H9 (cell line): ENCODE measurements at regions not wholly inside any gene's neighbourhood (a gene's known extent, or its start where the extent isn't known, plus 50 kb on each side); places are given as distances from the start of the nearest gene placed in this dataset.

Experiments
- DNase-seq: peaks from one replicate; pipeline ENCODE4 v3.0.0-alpha.2; 2017
- H2AFZ ChIP-seq: one replicate; pipeline ENCODE4 v1.6.1; 2013; ENCODE audit warnings: mild to moderate bottlenecking, low read length, control low read depth, moderate library complexity
- H2AK5ac ChIP-seq: 2 replicates; pipeline ENCODE4 v1.6.1; 2013; ENCODE audit warnings: low read length, control low read depth, mixed read lengths; ENCODE audit not compliant: insufficient read length
- H2BK120ac ChIP-seq: one replicate; pipeline ENCODE4 v1.6.1; 2013; ENCODE audit warnings: low read depth, mild to moderate bottlenecking, low read length, control low read depth, inconsistent platforms; ENCODE audit not compliant: poor library complexity, severe bottlenecking
- H2BK12ac ChIP-seq: 2 replicates; pipeline ENCODE4 v1.6.1; 2013; ENCODE audit warnings: low read length, control low read depth, mixed read lengths, low read depth; ENCODE audit not compliant: insufficient read length
- H2BK15ac ChIP-seq: 2 replicates; pipeline ENCODE4 v1.6.1; 2013; ENCODE audit warnings: low read depth, low read length, control low read depth
- H2BK20ac ChIP-seq: one replicate; pipeline ENCODE4 v1.6.1; 2013; ENCODE audit warnings: low read depth, mild to moderate bottlenecking, low read length, control low read depth, inconsistent platforms; ENCODE audit not compliant: poor library complexity, severe bottlenecking
- H2BK5ac ChIP-seq: 2 replicates; pipeline ENCODE4 v1.6.1; 2013; ENCODE audit warnings: low read length, control low read depth, mixed read lengths; ENCODE audit not compliant: insufficient read length
- H3K14ac ChIP-seq: 2 replicates; pipeline ENCODE4 v1.6.1; 2013; ENCODE audit warnings: low read length, control low read depth; ENCODE audit not compliant: insufficient read depth
- H3K18ac ChIP-seq: 2 replicates; pipeline ENCODE4 v1.6.1; 2013; ENCODE audit warnings: low read depth, mild to moderate bottlenecking, mixed read lengths, low read length, control low read depth; ENCODE audit not compliant: insufficient read length
- H3K23ac ChIP-seq: 2 replicates; pipeline ENCODE4 v1.6.1; 2013; ENCODE audit warnings: low read length, control low read depth, mixed read lengths, low read depth; ENCODE audit not compliant: insufficient read length
- H3K23me2 ChIP-seq: 2 replicates; pipeline ENCODE4 v1.6.1; 2013; ENCODE audit warnings: low read depth, mild to moderate bottlenecking, mixed read lengths, low read length, control low read depth; ENCODE audit not compliant: insufficient read length, poor library complexity, severe bottlenecking
- H3K27ac ChIP-seq: 2 replicates; pipeline ENCODE4 v1.5.1; 2013; ENCODE audit warnings: low read length, control low read depth, mixed read lengths, low read depth; ENCODE audit not compliant: insufficient read length
- H3K27me3 ChIP-seq: 2 replicates; pipeline ENCODE4 v1.6.1; 2013; ENCODE audit warnings: low read length, control low read depth, inconsistent platforms; ENCODE audit not compliant: insufficient read depth
- H3K4ac ChIP-seq: 2 replicates; pipeline ENCODE4 v1.6.1; 2013; ENCODE audit warnings: low read depth, mild to moderate bottlenecking, control low read depth, inconsistent platforms, low read length, moderate library complexity
- H3K4me1 ChIP-seq: 2 replicates; pipeline ENCODE4 v1.6.1; 2013; ENCODE audit warnings: low read length, control low read depth, inconsistent platforms; ENCODE audit not compliant: insufficient read depth
- H3K4me2 ChIP-seq: 2 replicates; pipeline ENCODE4 v1.6.1; 2013; ENCODE audit warnings: low read length, control low read depth, mixed read lengths; ENCODE audit not compliant: insufficient read length, insufficient read depth
- H3K56ac ChIP-seq: 2 replicates; pipeline ENCODE4 v1.6.1; 2013; ENCODE audit warnings: low read depth, mild to moderate bottlenecking, mixed read lengths, low read length, control low read depth; ENCODE audit not compliant: insufficient read length
- H3K79me1 ChIP-seq: 2 replicates; pipeline ENCODE4 v1.6.1; 2013; ENCODE audit warnings: low read depth, mild to moderate bottlenecking, moderate library complexity, low read length, control low read depth, inconsistent platforms; ENCODE audit not compliant: insufficient read depth, poor library complexity, severe bottlenecking
- H3K79me2 ChIP-seq: 2 replicates; pipeline ENCODE4 v1.6.1; 2013; ENCODE audit warnings: low read length, control low read depth, inconsistent platforms; ENCODE audit not compliant: insufficient read depth
- H3K9ac ChIP-seq: 2 replicates; pipeline ENCODE4 v1.6.1; 2013; ENCODE audit warnings: low read length, control low read depth, mixed read lengths; ENCODE audit not compliant: insufficient read length; ENCODE audit errors: extremely low read depth
- H3K9me3 ChIP-seq: one replicate; pipeline ENCODE4 v1.6.1; 2013; ENCODE audit warnings: low read depth, low read length, inconsistent platforms; ENCODE audit not compliant: control insufficient read depth
- H3T11ph ChIP-seq: one replicate; pipeline ENCODE4 v1.6.1; 2013; ENCODE audit warnings: mild to moderate bottlenecking, low read length, control low read depth, inconsistent platforms
- H4K20me1 ChIP-seq: one replicate; pipeline ENCODE4 v1.6.1; 2013; ENCODE audit not compliant: control insufficient read depth, insufficient read length, insufficient read depth
- H4K5ac ChIP-seq: 2 replicates; pipeline ENCODE4 v1.6.1; 2013; ENCODE audit warnings: low read depth, mild to moderate bottlenecking, mixed read lengths, low read length, control low read depth; ENCODE audit not compliant: insufficient read length
- H4K8ac ChIP-seq: replicated peaks from 2 replicates; pipeline ENCODE4 v1.6.1; 2013; ENCODE audit warnings: low read length, control low read depth, mixed read lengths, low read depth; ENCODE audit not compliant: insufficient read length
- H4K91ac ChIP-seq: 2 replicates; pipeline ENCODE4 v1.6.1; 2013; ENCODE audit warnings: low read depth, mild to moderate bottlenecking, moderate library complexity, mixed read lengths, low read length, control low read depth; ENCODE audit not compliant: insufficient read length
- H3K27ac Mint-ChIP-seq, 3 experiments: 2 replicates in 2 of 3; 3 replicates in 1 of 3; pipeline ENCODE4 v1.8.0; 2020 to 2021; ENCODE audit warnings: mixed read lengths in 3 of 3, mild to moderate bottlenecking in 1 of 3, moderate library complexity in 1 of 3
- H3K27me3 Mint-ChIP-seq: 2 replicates; pipeline ENCODE4 v1.8.0; 2021; ENCODE audit warnings: low read depth, mild to moderate bottlenecking, moderate library complexity, mixed read lengths
- H3K36me3 Mint-ChIP-seq, 3 experiments: 2 replicates in 2 of 3; 3 replicates in 1 of 3; pipeline ENCODE4 v1.8.0; 2020 to 2021; ENCODE audit warnings: low read depth in 3 of 3, mixed read lengths in 3 of 3; ENCODE audit not compliant: insufficient read depth in 1 of 3
- H3K4me1 Mint-ChIP-seq, 2 experiments: 2 replicates each; pipeline ENCODE4 v1.8.0; 2020; ENCODE audit warnings: mixed read lengths in 2 of 2
- H3K4me3 Mint-ChIP-seq, 2 experiments: 2 replicates in 1 of 2; 3 replicates in 1 of 2; pipeline ENCODE4 v1.8.0; 2020 to 2021; ENCODE audit warnings: mild to moderate bottlenecking in 2 of 2, mixed read lengths in 2 of 2, moderate library complexity in 1 of 2
- H3K9me3 Mint-ChIP-seq, 2 experiments: 2 replicates in 1 of 2; 3 replicates in 1 of 2; pipeline ENCODE4 v1.8.0; 2020; ENCODE audit warnings: mild to moderate bottlenecking in 2 of 2, mixed read lengths in 2 of 2, moderate library complexity in 1 of 2
- WGBS: extraction: QIAGEN DNeasy Blood & Tissue Kit; methylation state at CpG from one replicate; pipeline ENCODE4 v1.1.7; 2013; ENCODE audit warnings: missing lambda C conversion rate, low lambda C conversion rate, mixed read lengths; ENCODE audit not compliant: insufficient read length; ENCODE audit errors: extremely low coverage; 5-methylcytosine and 5-hydroxymethylcytosine counted together
- TF ChIP-seq, protein P1 (sequence below): fragments of 200-600 bp; sonication (generic); conservative IDR thresholded peaks from 3 replicates; pipeline ENCODE4 v1.8.0; 2021; ENCODE audit warnings: antibody characterized with exemption, mild to moderate bottlenecking

DNA sequence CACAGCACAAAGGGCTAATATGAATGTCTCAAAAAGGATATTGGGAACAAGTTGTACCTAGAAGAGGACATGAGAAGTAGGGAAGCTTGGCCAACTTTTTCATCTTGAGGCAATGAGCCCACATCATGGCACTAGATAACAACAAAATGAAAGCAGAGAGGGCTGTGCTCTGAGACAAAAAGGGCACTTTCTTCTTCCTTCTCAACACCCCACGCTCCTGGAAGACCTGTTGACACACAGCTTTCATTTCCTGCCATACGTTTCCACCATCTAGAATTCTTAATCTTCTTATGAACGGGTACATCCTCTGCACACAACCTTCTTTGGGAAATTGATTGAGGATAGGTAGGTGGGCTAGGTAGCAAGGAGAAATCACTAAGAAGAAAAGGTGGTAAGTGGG, 187.8 kb upstream of the STXBP5 start:
- Histone ChIP-seq H3K56ac (no peak overlapping the region), H3K23me2 (no peaks in the 10 kb centered on the region), H3K27ac (no peak overlapping the region), H2BK12ac (no peak overlapping the region), H3K79me2 (no peaks in the 10 kb centered on the region), H2AFZ (no peak overlapping the region), H3K14ac (no peak overlapping the region), H3K27me3 (no peaks in the 10 kb centered on the region), H3K18ac (no peak overlapping the region), H3K9ac (no peak overlapping the region), H3T11ph (no peak overlapping the region), H4K91ac (no peak overlapping the region), H3K23ac (no peak overlapping the region), H3K4me1 (no peaks in the 10 kb centered on the region), H2BK5ac (no peak overlapping the region), H4K8ac (no peak overlapping the region), H4K5ac (no peak overlapping the region), H2BK120ac (no peak overlapping the region), H3K79me1 (no peaks in the 10 kb centered on the region), H2BK20ac (no peak overlapping the region), H4K20me1 (no peaks in the 10 kb centered on the region), H2AK5ac (no peak overlapping the region), H2BK15ac (no peak overlapping the region), H3K4me2 (no peak overlapping the region), H3K4ac (no peak overlapping the region), H3K9me3 (no peaks in the 10 kb centered on the region)
- H3K27ac Mint-ChIP-seq: no peak overlapping the region
- H3K27me3 Mint-ChIP-seq: no peaks in the 10 kb centered on the region
- no peaks in the 10 kb centered on the region for H3K9me3 Mint-ChIP-seq
- no peak overlapping the region for H3K4me3 Mint-ChIP-seq
- TF ChIP-seq, protein P1, sequence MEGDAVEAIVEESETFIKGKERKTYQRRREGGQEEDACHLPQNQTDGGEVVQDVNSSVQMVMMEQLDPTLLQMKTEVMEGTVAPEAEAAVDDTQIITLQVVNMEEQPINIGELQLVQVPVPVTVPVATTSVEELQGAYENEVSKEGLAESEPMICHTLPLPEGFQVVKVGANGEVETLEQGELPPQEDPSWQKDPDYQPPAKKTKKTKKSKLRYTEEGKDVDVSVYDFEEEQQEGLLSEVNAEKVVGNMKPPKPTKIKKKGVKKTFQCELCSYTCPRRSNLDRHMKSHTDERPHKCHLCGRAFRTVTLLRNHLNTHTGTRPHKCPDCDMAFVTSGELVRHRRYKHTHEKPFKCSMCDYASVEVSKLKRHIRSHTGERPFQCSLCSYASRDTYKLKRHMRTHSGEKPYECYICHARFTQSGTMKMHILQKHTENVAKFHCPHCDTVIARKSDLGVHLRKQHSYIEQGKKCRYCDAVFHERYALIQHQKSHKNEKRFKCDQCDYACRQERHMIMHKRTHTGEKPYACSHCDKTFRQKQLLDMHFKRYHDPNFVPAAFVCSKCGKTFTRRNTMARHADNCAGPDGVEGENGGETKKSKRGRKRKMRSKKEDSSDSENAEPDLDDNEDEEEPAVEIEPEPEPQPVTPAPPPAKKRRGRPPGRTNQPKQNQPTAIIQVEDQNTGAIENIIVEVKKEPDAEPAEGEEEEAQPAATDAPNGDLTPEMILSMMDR: no peak
- no CpG with 5 or more reads among the region's 3 CpGs for WGBS
- H3K36me3 Mint-ChIP-seq: no peaks in the 10 kb centered on the region
- DNase-seq: no peak
- no peaks in the 10 kb centered on the region for H3K4me1 Mint-ChIP-seq
